GM12878 (cell line): ENCODE measurements at regions not wholly inside any gene's neighbourhood (a gene's known extent, or its start where the extent isn't known, plus 50 kb on each side); places are given as distances from the start of the nearest gene placed in this dataset.

Source experiments
- ATAC-seq: fragments of 200-7000 bp; cut with Tn5 transposase; 3 replicates; pipeline ENCODE4 v1.9.1; 2020; ENCODE audit warnings: mild to moderate bottlenecking, moderate library complexity
- BruUV-seq: library from RNA; stranded (reverse); fragments of 400-500 nt; replicated peaks from 2 replicates; lab custom pipeline; 2021; lab: Mats Ljungman, UMichigan
- CTCF ChIA-PET: fragments of 300-600 bp; sonication (Branson Sonifier 250); formaldehyde crosslinking; extraction: SDS; loops from one replicate; lab custom pipeline; 2021; ENCODE audit warnings: inconsistent platforms; lab: Yijun Ruan, JAX
- POLR2A ChIA-PET: fragments of 350-600 bp; formaldehyde crosslinking; extraction: SDS; loops from one replicate; lab custom pipeline; 2021; ENCODE audit warnings: inconsistent platforms; lab: Charles Lee
- RAD21 ChIA-PET: fragments of 300-600 bp; sonication (Branson Sonifier 250); formaldehyde crosslinking; loops from one replicate; lab custom pipeline; 2023; ENCODE audit warnings: antibody characterized with exemption; ENCODE audit not compliant: unreplicated experiment; lab: Charles Lee
- SMC1A ChIA-PET: fragments of 300-600 bp; sonication (Branson Sonifier 250); formaldehyde crosslinking; loops from one replicate; lab custom pipeline; 2023; ENCODE audit not compliant: unreplicated experiment, uncharacterized antibody; lab: Charles Lee
- DNase-seq: peaks from one replicate; pipeline ENCODE4 v3.0.0-alpha.2; 2011; ENCODE audit warnings: low read depth, low spot score
- FAIRE-seq: peaks from 3 replicates; lab custom pipeline; 2011; peaks lifted over from hg19 to GRCh38; lab: Jason Lieb, UNC
- H2AFZ ChIP-seq: 2 replicates; pipeline ENCODE4 v1.6.0; 2011; ENCODE audit warnings: low read depth, low read length, control low read depth; ENCODE audit not compliant: control insufficient read depth
- H3K27ac ChIP-seq: 2 replicates; pipeline ENCODE4 v1.5.1; 2011; ENCODE audit warnings: control low read depth; ENCODE audit not compliant: control insufficient read depth, insufficient read depth
- H3K27me3 ChIP-seq, 2 experiments: replicated peaks in 1 of 2; 2 replicates each; pipeline versions ENCODE4 v1.6.0 to v1.6.1; 2011; ENCODE audit warnings: low read length in 1 of 2; ENCODE audit not compliant: control insufficient read depth in 2 of 2, insufficient read depth in 2 of 2
- H3K36me3 ChIP-seq, 2 experiments: 2 replicates each; pipeline ENCODE4 v1.5.1; 2011; ENCODE audit warnings: low read length in 1 of 2; ENCODE audit not compliant: control insufficient read depth in 2 of 2, insufficient read depth in 2 of 2
- H3K4me1 ChIP-seq: 2 replicates; pipeline ENCODE4 v1.6.1; 2011; ENCODE audit warnings: mild to moderate bottlenecking, low read length, moderate library complexity, mixed read lengths; ENCODE audit not compliant: control insufficient read depth, insufficient read depth
- H3K4me2 ChIP-seq: 2 replicates; pipeline ENCODE4 v1.6.0; 2011; ENCODE audit warnings: control low read depth; ENCODE audit not compliant: control insufficient read depth, insufficient read depth
- H3K4me3 ChIP-seq: fragments of 200-600 bp; sonication (generic); 2 replicates; pipeline ENCODE4 v1.5.1; 2016
- H3K79me2 ChIP-seq: 2 replicates; pipeline ENCODE4 v1.6.0; 2011; ENCODE audit warnings: low read length; ENCODE audit not compliant: control insufficient read depth, insufficient read depth
- H3K9ac ChIP-seq: 2 replicates; pipeline ENCODE4 v1.8.0; 2011; ENCODE audit warnings: low read length, control low read depth, mixed read lengths; ENCODE audit not compliant: control insufficient read depth, insufficient read depth
- H3K9me3 ChIP-seq: replicated peaks from 3 replicates; pipeline ENCODE4 v1.5.1; 2011; ENCODE audit warnings: mild to moderate bottlenecking, low read length; ENCODE audit not compliant: control insufficient read depth, insufficient read depth
- H4K20me1 ChIP-seq: 2 replicates; pipeline ENCODE4 v1.6.0; 2011; ENCODE audit not compliant: control insufficient read depth, insufficient read depth
- ASH2L ChIP-seq: fragments of 300-600, 200-600 bp; sonication (generic); IDR thresholded peaks from 2 replicates; pipeline ENCODE4 v1.6.1; 2017; ENCODE audit warnings: low read depth, mild to moderate bottlenecking, borderline replicate concordance
- DPF2 ChIP-seq: fragments of 450-650 bp; IDR thresholded peaks from 2 replicates; pipeline ENCODE4 v1.6.1; 2017; ENCODE audit warnings: mild to moderate bottlenecking
- EED ChIP-seq: sonication (generic); IDR thresholded peaks from 2 replicates; pipeline ENCODE4 v1.6.1; 2016; ENCODE audit warnings: antibody characterized with exemption, low read depth
- ETV6 ChIP-seq, 2 experiments: fragments of 450-650 bp in 1 of 2; IDR thresholded peaks in 1 of 2; conservative IDR thresholded peaks in 1 of 2; 2 replicates each; pipeline ENCODE4 v1.6.1; 2014; ENCODE audit warnings: antibody characterized with exemption in 1 of 2, borderline replicate concordance in 1 of 2, low read depth in 1 of 2, mild to moderate bottlenecking in 1 of 2, moderate library complexity in 1 of 2
- IKZF1 ChIP-seq: fragments of 450-650 bp; conservative IDR thresholded peaks from 2 replicates; pipeline ENCODE4 v1.6.1; 2017; ENCODE audit warnings: antibody characterized with exemption, mild to moderate bottlenecking
- JUNB ChIP-seq: IDR thresholded peaks from 2 replicates; pipeline ENCODE4 v1.6.1; 2016; ENCODE audit warnings: antibody characterized with exemption, mild to moderate bottlenecking
- PAX8 ChIP-seq: fragments of 450-650 bp; IDR thresholded peaks from 2 replicates; pipeline ENCODE4 v1.6.1; 2017; ENCODE audit warnings: mild to moderate bottlenecking, moderate library complexity
- SREBF2 ChIP-seq: IDR thresholded peaks from 2 replicates; pipeline ENCODE4 v1.6.1; 2012; ENCODE audit warnings: mild to moderate bottlenecking, low read length
- YY1 ChIP-seq: IDR thresholded peaks from 2 replicates; pipeline ENCODE4 v1.6.1; 2011; ENCODE audit warnings: low read depth, mild to moderate bottlenecking, low read length
- WGBS: methylation state at CpG from one replicate; pipeline ENCODE4 v1.1.6; 2016; ENCODE audit warnings: low lambda C conversion rate; ENCODE audit not compliant: insufficient replicate concordance, insufficient coverage; ENCODE audit errors: missing lambda C conversion rate; 5-methylcytosine and 5-hydroxymethylcytosine counted together
- in situ Hi-C: fragments of 300-500 bp; cut with MboI; formaldehyde crosslinking; loops from 9 replicates; pipeline ENCODE4 v1.14.3; 2018; ENCODE audit warnings: mixed read lengths
- intact Hi-C: fragments of 100-400 bp; cut with micrococcal nuclease; formaldehyde crosslinking; loops from one replicate; pipeline ENCODE4 v1.14.2; 2022; ENCODE audit not compliant: unreplicated experiment
- TF ChIP-seq, protein P1 (sequence below): fragments of 450-650 bp; IDR thresholded peaks from 2 replicates; pipeline ENCODE4 v1.6.1; 2017; ENCODE audit warnings: borderline replicate concordance
- TF ChIP-seq, protein P2 (sequence below): fragments of 450-650 bp; IDR thresholded peaks from 2 replicates; pipeline ENCODE4 v1.6.1; 2016; ENCODE audit warnings: mild to moderate bottlenecking
- TF ChIP-seq, protein P3 (sequence below): fragments of 450-650 bp; IDR thresholded peaks from 2 replicates; pipeline ENCODE4 v1.6.1; 2014; ENCODE audit warnings: mild to moderate bottlenecking
- TF ChIP-seq, protein P4 (sequence below): IDR thresholded peaks from 2 replicates; pipeline ENCODE4 v1.6.1; 2012; ENCODE audit warnings: improper control_type of control experiment, low read depth, low read length; ENCODE audit not compliant: insufficient replicate concordance

DNA sequence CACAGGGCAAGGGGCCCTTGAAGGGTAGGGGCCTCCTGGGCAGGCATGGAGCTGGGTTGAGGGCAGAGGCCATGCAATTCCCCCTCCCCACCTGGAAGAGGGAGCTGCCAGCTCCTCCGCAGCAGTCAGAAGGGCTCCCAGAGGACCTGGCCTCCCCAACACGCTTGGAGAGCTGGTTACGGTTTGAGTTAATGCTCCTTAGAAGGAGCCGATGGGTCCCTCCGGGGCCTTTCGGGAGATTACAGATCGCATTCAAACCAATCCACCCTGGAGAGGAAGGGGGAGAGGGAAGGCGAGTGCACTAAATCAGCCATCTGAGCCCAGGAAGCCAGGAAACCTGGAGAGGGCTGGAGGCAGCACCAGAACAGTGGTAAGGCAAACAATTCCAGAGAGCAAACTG lies 106.3 kb upstream of the CSF3R start (continued):
- TF ChIP-seq, protein P1, sequence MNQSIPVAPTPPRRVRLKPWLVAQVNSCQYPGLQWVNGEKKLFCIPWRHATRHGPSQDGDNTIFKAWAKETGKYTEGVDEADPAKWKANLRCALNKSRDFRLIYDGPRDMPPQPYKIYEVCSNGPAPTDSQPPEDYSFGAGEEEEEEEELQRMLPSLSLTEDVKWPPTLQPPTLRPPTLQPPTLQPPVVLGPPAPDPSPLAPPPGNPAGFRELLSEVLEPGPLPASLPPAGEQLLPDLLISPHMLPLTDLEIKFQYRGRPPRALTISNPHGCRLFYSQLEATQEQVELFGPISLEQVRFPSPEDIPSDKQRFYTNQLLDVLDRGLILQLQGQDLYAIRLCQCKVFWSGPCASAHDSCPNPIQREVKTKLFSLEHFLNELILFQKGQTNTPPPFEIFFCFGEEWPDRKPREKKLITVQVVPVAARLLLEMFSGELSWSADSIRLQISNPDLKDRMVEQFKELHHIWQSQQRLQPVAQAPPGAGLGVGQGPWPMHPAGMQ, result no peak
- no peak for TF ChIP-seq JUNB
- no peak for TF ChIP-seq EED
- TF ChIP-seq SREBF2, result no peak
- no peak for TF ChIP-seq IKZF1
- TF ChIP-seq DPF2, result no peak

DNA sequence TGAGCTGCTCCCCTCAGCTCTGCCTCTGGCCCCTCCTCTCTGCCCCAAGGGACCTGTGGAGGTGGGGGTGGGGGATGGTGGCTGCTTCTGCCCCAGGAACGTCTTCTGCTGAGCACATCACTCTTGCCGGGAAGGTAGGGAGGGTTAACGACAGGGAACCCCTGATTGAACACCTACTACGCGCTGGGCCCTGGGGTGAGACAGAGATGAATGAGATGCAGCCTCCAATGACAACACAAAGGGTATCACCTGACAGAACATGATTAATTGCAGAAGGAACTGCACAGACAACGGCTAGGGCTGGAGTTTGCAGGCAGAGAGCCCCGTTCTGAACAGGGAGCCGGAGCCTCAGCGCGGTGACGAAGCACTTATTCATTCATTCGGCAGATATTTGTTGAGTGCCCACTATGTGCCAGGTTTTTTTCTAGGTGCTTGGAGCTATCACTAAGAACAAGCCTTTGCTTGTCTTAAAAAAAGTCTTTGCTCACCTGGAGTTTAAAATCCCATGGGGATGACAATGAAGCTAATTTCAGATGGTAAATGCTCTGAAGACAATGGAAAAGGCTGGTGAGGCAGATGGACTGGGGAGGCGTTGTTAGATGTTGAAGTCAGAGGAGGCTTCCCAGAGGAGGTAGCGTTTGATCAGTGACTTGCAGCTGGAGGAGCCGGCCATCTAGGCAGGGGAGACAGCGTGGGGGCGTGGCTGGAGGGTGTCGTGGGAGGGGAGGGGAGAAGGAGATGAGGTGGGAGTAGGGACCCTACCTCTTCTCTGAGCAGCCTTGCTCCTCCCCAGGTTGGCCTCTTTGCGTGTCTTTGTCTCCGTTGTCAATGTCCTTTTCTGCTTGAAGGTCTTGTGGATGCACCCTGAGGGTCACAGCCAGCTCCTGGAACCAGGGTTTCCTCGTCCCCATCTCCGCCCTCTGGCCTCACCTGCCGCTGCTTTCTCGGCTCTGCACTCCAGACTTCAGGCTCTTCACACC lies 103.1 kb upstream of the CSF3R start:
- DNase-seq, result no peak
- ChIA-PET SMC1A (no interaction called here), RAD21 (interaction anchor here (0.7 kb wide), 1 partner anchor 9 kb away, joined by 3 read pairs; no protein-coding TSS in a partner anchor), CTCF (interaction anchor here (1.0 to 2.0 kb wide), 3 partner anchors 9 to 737 kb away, joined by 3 to 7 read pairs (median 3); no protein-coding TSS in a partner anchor), POLR2A (no interaction called here)
- no TSS peak for BruUV-seq
- Histone ChIP-seq H2AFZ (no peak overlapping the region), H3K27me3 (peaks cover 3 to 4% of the 10 kb centered on the region in 2 experiments; a peak in 3 of 4 replicates), H3K4me3 (no peak overlapping the region), H3K9me3 (no peaks in the 10 kb centered on the region), H4K20me1 (no peaks in the 10 kb centered on the region), H3K27ac (no peak overlapping the region), H3K9ac (no peak overlapping the region), H3K4me2 (no peak overlapping the region), H3K4me1 (no peaks in the 10 kb centered on the region), H3K36me3 (no peaks in the 10 kb centered on the region), H3K79me2 (no peaks in the 10 kb centered on the region)
- WGBS, result 21% methylated on average over 23 of the region's 24 CpGs
- in situ Hi-C loops (no loop called here), intact Hi-C loops (no loop called here)
- FAIRE-seq, result no peak
- no peak for ATAC-seq
- TF ChIP-seq PAX8, result no peak
- no peak for TF ChIP-seq ETV6 (conservative IDR thresholded peaks at IDR 0.05 in 1 of 2, IDR thresholded peaks at IDR 0.05 in 1 of 2; ENCODE audit: borderline replicate concordance in 1 of 2, low read depth in 1 of 2)
- no peak for TF ChIP-seq YY1
- TF ChIP-seq, protein P2, sequence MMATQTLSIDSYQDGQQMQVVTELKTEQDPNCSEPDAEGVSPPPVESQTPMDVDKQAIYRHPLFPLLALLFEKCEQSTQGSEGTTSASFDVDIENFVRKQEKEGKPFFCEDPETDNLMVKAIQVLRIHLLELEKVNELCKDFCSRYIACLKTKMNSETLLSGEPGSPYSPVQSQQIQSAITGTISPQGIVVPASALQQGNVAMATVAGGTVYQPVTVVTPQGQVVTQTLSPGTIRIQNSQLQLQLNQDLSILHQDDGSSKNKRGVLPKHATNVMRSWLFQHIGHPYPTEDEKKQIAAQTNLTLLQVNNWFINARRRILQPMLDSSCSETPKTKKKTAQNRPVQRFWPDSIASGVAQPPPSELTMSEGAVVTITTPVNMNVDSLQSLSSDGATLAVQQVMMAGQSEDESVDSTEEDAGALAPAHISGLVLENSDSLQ, result 0 out of 2 replicates have a peak, but pooled peaks have one; percentile 7
- no peak for TF ChIP-seq ASH2L
- TF ChIP-seq, protein P3, sequence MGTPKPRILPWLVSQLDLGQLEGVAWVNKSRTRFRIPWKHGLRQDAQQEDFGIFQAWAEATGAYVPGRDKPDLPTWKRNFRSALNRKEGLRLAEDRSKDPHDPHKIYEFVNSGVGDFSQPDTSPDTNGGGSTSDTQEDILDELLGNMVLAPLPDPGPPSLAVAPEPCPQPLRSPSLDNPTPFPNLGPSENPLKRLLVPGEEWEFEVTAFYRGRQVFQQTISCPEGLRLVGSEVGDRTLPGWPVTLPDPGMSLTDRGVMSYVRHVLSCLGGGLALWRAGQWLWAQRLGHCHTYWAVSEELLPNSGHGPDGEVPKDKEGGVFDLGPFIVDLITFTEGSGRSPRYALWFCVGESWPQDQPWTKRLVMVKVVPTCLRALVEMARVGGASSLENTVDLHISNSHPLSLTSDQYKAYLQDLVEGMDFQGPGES, result no peak
- TF ChIP-seq, protein P4, sequence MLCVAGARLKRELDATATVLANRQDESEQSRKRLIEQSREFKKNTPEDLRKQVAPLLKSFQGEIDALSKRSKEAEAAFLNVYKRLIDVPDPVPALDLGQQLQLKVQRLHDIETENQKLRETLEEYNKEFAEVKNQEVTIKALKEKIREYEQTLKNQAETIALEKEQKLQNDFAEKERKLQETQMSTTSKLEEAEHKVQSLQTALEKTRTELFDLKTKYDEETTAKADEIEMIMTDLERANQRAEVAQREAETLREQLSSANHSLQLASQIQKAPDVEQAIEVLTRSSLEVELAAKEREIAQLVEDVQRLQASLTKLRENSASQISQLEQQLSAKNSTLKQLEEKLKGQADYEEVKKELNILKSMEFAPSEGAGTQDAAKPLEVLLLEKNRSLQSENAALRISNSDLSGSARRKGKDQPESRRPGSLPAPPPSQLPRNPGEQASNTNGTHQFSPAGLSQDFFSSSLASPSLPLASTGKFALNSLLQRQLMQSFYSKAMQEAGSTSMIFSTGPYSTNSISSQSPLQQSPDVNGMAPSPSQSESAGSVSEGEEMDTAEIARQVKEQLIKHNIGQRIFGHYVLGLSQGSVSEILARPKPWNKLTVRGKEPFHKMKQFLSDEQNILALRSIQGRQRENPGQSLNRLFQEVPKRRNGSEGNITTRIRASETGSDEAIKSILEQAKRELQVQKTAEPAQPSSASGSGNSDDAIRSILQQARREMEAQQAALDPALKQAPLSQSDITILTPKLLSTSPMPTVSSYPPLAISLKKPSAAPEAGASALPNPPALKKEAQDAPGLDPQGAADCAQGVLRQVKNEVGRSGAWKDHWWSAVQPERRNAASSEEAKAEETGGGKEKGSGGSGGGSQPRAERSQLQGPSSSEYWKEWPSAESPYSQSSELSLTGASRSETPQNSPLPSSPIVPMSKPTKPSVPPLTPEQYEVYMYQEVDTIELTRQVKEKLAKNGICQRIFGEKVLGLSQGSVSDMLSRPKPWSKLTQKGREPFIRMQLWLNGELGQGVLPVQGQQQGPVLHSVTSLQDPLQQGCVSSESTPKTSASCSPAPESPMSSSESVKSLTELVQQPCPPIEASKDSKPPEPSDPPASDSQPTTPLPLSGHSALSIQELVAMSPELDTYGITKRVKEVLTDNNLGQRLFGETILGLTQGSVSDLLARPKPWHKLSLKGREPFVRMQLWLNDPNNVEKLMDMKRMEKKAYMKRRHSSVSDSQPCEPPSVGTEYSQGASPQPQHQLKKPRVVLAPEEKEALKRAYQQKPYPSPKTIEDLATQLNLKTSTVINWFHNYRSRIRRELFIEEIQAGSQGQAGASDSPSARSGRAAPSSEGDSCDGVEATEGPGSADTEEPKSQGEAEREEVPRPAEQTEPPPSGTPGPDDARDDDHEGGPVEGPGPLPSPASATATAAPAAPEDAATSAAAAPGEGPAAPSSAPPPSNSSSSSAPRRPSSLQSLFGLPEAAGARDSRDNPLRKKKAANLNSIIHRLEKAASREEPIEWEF, result no peak
